HT-29 (cell line): ENCODE measurements at regions not wholly inside any gene's neighbourhood (a gene's known extent, or its start where the extent isn't known, plus 50 kb on each side); places are given as distances from the start of the nearest gene placed in this dataset.
A peak's percentile ranks its signal among the peaks of the same experiment; 100 is the strongest.

Source experiments
- DNase-seq: peaks from one replicate; pipeline ENCODE4 v3.0.0-alpha.2; 2015; ENCODE audit warnings: low spot score

DNA sequence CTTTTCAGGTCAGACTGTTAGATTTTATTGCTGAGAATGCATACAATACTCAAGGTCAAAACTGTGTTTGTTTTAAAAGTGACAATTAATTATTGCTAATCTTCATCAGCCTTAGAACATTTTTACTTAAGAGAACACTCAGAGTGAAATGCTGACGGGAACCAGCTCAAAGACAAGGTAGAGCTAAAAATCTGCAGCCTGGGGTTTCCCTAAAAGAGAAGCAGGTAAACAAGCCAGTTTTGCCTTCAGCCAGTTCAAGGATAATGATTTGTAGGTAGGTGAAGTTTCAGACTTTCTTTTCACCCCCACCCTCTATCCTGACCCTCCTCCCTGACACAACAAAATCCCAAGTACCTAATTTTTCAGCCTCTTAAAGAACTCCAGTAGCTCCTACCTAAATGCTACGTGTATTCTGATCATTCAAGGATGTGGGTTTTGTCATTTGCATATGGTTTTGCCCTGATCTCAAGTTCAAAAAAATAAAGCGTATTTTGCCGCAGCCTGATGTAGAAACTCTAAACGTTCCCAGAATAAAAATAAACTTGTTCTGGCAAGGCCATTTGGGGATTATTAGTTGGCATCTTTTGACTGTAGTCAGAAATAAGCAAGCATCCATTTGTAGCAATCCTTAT, 407.2 kb downstream of the EFNA5 start:
- no peak for DNase-seq

DNA sequence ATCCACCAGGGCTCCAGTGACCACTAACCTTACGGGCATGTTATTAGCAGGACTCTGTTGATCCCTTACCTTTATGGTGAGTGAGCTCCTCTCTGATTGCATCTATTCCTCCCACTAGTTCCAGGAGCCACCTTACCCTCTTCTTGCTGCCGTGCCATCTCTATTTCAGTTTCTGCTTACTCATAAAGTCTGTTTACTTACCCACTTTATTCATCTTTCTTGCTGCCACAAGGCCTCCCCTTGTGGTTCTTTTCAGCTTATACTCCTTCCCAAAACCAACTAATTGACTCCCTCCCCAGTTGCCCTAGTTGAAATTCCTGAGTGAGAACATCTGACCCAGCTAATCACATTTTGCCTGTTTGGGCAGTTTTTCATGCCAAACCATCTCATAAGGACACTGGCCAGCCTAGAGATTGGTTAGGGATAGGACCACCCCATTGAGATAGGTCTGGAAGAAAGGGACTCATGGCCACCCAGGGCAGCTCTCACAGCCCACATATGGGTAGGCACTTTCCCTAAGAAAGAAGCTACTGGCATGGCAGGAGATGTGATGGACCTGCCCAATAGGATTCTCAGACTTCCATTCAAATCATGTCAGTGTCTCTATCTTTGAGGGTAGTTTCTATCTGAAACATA, 412.7 kb downstream of the EFNA5 start:
- no peak for DNase-seq

DNA sequence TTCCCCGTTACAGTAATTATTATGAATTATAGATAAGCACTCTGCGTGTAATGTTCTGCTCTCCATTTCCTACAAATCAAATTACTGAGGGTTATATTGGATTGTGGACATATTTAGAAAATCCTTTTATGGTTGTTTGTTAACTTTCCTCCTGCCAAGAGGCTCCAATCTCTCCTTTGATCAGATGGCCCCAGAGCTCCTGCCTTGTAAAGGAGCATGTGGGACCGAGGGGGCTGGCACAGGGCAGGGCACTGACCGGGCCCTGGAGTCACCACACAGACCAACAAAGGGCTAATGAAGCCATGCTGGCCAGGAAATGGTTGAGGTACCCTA, 415.9 kb downstream of the EFNA5 start:
- DNase-seq: no peak

DNA sequence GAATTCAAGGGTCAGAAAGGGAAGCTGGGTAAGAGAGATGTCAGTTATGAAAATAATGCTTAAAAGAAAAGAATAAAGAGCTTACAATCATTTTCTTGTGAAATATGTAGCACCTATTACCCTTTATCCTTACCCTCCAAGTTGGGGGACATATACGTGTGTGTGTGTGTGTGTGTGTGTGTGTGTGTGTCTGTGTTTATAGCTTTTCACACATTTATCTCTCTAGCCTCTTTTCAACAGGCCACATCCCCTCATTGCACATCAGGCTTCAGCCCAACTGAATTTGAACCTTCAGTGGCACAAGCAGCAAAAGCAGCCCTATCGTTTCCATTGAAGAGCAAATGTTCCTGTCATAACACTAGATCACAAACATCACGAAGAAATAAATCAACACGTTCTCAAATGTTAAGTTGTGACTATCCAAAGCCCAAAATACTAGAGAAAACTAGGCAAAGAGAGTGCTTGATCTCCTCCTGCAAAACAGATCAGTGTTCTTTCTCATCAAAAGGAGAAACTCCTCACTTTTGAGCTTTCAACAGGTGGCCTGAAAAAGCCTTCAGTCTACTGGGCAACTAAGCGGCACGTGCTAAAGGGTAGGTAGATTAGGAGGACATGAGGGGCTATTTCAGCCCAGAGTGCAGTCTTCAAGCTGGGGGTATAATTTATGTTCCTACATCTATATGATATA, 416.4 kb downstream of the EFNA5 start:
- no peak for DNase-seq

DNA sequence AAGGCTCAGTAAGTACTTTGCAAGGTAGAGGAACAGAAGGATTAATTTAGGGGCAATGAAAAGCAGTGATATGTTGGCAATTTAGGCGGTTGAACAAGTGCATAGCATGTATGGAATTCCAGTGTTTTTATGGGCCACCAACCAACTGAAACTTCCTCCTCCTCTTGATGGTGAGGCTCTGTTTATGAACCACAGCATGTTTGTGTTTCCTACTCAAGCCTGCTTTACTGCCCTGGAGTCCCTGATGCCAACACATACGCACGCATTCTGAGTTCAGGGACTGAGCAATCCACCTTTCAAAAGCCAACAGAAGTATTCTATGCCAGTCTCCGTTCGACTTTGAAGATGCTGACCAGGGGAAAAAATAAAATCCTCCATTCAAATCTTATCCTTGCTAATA, 417.5 kb downstream of the EFNA5 start:
- no peak for DNase-seq

DNA sequence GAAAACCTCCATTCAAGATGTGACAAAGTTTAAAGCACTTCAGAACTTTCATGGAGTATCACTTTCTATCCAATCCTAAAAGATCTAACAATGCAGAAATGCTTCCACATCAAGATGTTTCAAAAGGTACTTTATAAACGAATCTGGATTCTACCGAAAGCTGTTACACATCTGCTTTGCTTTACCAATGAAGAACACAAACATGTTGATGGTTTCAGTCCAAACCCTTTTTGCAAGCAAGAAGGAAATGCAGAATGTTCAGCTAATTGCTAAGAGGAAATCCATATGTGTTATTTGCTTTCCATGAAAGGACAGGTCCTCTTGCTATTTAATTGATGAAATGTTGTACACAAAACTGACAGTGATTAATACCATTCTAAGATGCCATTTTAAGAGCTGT, 419.6 kb downstream of the EFNA5 start:
- DNase-seq: no peak

DNA sequence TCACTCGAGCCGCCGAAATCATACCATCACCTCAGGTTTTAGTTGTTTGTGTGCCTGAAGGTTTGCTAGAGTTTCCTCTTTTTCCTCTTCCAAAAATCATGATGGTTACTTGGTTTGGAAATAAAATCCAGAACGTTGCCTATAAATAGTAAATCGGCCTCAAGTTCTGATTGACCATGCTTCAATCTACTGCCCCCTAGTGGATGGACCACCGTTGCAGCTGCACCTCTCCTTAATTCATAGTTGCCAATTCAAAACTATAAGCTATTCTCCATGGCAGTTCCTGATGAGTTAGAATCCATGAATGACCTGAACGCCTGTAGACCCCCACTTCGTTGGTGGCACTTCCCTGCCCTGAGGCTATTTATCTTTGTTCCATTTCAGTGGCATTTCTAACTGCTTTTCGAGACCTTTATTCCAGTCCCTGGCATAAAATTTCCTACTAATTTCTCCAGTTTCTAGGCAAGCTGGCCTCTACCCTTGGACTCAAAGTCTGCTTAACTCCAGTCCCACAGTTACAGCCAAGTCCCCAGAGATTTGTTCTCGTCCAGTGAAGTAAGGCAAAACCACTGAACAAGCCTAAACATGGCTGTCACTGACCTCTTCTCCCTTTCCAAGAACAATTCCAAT, 422.6 kb downstream of the EFNA5 start:
- peak; percentile 81 for DNase-seq

DNA sequence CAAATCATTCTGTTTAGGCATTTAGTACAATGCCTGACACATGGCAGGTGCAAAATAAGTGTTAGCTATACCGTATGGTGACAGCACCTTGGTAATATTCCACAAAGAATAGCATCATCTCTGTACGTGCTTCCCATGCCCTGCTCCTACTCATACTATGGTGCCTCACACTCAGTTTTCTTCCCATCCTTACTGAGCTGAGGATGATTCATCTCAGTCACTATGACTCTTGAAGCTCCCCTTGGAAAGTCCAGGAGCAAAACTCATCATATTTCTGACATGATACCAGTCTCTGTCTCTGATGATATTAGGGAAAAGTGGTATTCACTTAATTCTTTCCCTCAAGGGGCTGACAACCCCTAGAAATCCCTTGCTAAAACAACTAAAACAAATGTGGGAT, 423.3 kb downstream of the EFNA5 start:
- DNase-seq: no peak

DNA sequence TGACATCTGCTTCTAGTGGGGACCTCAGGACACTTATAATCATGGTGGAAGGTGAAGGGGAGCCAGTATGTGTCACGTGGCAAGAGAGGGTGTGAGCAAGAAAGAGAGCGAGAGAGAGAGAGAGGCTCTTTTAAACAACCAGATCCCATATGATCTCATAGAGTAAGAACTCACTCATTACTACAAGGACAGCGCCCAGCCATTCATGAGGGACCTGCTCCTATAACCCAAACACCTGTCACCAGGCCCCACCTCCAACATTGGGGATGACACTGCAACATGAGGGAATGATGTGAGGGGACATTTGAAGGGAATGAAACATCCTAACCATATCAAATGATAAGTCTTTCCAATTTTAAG, 427.5 kb downstream of the EFNA5 start:
- no peak for DNase-seq

DNA sequence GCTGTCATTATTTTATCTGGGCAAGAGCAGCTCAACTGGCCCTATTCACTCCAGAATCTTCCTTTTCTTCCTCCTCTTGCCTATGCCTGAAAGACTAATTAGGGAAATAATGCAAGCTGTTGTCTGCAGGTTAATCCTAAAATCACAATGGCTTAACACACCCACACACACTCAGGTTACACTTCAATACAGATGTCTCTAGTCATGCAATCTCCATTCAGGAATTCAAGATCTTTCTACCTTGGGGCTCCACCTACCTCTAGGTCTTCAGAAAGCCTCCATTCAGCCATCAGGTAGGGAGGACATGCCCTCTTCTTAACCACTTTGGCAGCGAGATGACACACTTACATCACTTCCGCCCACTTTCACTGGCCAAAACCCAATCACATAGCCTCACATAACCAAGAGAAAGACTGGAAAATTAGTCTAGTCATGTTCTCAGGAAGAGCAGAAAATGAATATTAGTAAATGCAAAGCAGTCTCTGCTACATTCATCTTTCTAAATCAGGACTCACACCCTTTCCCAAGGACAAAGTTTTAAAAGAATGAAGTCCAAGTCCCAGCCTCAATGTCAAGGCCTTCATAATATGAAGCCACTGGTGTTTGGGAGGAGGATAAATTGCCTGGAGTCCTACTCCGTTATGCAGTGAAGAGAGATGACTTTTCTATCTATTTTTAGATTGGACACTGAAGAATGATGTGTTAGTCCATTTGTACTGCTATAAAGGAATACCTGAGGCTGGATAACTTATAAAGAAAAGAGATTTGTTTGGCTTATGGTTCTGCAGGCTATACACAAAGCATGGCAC, 428.1 kb downstream of the EFNA5 start:
- no peak for DNase-seq

DNA sequence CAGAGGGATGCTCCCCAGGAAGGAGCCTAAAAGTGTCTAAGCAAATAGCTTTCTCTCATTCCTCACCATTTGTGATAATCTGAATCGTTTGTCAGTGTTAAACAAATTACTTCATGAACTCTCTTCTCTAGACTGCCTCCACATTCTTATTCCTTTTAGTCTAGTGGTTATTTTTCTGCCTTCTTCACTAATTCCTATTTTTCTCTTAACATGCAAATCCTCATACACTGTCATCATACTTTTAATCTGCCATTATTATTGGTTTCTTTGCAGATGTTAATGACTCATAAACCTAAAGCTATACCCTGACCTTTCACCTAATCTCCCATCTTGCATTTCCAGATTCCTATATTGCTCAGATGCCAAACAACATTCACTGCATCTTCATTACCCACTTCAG, 428.9 kb downstream of the EFNA5 start:
- DNase-seq: no peak

DNA sequence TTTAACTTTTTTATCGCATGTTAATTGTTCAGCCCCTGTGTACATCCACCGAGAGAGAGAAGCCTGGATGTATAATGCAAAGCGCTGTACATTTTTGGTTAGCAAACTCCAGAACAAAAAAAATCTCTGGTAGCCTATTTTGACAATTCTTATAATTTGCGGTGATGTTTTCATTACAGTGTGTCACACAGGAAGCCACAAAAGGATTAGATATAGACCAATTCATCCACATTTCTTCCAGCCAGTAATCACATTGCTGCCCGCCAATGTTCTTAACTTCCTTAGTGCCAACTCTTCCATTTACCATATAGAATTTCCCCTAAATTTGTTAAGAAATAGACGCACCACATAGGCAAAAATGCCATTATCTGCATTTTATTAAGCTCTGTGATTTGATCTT, 435.6 kb downstream of the EFNA5 start:
- DNase-seq: no peak

DNA sequence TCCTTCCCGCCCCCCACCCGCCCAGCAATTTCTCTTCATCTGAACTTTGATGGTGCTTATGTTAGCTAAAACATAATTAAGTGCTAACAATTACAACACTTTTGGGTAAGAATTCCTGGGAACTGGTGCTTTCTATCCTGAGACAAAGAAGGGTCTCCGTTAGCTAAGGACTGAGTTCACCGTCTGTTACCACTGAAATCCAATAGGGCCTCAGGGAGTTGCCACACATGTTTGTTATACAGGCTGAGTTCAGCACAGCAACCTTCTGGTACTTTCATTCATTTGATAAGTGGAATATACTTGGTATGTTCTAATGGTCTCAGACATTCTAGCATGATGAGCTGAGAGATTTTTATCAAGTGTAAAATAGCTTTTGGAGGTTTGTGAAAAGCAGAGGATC, 437.9 kb downstream of the EFNA5 start:
- DNase-seq: no peak

DNA sequence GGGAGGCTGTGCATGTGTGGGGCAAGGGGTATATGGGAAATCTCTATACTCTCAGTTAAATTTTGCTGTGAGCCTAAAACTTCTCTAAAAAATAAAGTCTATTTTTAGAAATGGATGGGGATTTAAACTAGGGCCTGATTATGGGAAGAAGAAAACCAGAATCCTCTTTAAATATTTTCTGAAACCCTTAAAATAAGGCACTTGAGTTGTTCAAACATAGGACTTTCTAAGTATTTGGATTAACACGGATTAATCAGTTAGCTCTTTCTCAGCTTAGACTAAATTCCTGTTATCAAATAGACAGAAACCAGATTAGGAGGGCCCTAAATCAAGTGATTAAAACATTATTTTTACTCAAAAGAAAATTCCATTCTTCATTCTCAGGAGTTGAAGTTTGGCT, 438.4 kb downstream of the EFNA5 start:
- DNase-seq: no peak

DNA sequence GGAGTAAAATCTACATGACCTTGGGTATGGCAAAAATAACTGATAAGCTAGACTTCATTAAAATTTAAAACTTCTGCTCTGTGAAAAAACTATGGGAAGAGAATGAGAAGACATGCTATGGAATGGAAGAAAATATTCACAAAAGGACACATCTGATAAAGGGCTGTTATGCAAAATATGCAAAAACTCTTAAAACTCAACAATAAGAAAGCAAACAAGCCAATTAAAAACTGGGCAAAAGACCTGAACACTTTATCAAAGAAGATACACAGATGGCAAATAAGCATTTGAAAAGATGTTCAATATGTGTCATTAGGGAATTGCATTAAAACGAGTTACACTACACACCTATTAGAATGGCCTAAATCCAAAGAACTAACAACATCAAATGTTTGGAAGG, 439.5 kb downstream of the EFNA5 start:
- no peak for DNase-seq

DNA sequence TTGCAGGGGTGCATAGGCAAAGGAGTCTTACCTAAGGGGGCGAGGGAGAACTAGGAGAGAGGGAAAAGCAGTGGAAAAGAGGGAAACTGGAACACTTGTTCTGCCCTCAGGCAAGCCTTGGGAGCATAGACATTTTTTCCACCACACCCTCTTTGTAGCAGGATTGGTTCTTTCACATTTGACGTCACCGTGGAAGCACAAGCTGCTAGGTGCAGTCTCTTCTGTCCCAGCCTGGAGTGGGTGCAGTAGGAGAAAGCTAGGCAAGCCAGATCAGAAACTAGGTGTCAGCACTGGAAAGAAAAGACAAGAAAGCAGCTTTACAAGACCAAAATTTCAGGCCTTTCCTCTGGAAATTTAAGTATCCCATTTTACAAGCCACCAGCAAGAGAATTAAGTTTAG, 440.4 kb downstream of the EFNA5 start:
- no peak for DNase-seq

DNA sequence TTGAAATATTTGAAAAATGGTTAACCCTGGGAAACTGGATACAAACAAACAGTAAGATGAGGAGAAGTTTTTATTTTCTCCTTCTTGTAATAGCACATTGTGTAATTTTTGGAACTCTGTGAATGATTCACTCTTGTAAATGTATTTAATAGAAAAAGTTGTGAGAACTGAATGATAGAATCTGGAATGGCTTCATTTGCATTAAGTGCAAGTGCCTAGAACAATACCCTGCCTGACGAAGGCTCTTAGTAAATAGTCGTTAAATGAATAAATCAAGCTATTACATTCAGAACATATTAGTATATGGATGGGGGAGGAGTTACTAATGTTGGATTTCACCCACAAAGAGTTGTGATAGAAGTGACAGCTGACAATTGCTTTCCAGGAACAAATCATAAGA, 442.5 kb downstream of the EFNA5 start:
- DNase-seq: no peak

DNA sequence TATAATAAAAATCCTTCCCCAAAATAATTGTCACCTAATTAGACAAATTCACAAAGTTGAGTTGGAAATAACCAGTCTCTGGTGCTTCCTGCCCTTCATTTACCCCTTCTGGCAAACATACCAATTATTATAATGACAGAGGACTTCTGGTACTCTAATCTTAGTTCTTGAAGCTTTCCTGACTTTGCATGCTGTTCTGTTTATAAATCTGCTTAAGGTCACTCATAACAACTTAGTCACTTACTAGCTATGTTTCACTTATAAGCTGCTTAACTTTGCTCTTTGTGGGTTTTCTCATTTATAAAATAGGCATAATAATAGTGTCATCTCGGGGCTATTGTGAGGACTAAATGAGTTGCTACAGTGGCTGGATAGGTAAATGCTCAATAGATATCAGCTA, 446.5 kb downstream of the EFNA5 start:
- DNase-seq: no peak

DNA sequence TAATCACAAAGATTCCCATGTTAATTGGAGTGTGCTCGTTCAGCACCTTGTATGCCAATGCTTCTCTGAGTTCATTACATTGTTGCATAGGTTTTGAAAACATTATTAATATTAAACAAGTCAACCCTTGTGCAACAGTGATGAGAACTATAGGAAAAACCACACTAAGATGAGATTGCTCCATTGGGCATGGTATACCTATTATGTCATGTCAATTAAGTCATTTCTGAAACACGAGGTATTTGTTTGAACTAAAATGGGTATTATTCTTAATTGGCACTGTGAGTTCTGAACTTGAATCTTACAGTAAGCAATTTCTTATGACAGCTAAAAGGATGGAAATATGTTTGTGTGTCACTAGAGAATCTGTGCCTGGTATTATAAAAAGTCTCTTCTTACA, 447.7 kb downstream of the EFNA5 start:
- DNase-seq: no peak

DNA sequence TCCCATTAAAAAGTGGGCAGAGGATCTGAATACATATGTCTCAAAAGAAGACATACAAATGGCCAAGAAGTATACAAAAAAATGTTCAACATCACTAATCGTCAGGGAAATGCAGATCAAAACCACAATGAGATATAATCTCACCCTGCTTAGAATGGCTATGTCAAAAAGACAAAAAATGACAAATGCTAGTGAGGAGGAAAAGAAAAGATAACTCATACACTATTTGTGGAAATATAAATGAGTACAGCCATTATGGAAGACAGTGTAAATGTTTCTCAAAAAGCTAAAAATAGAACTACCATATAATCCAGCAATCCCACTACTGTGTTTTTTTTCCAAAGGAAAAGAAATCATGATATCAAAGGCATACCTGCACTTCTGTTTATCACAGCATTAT, 450.7 kb downstream of the EFNA5 start:
- DNase-seq: no peak

DNA sequence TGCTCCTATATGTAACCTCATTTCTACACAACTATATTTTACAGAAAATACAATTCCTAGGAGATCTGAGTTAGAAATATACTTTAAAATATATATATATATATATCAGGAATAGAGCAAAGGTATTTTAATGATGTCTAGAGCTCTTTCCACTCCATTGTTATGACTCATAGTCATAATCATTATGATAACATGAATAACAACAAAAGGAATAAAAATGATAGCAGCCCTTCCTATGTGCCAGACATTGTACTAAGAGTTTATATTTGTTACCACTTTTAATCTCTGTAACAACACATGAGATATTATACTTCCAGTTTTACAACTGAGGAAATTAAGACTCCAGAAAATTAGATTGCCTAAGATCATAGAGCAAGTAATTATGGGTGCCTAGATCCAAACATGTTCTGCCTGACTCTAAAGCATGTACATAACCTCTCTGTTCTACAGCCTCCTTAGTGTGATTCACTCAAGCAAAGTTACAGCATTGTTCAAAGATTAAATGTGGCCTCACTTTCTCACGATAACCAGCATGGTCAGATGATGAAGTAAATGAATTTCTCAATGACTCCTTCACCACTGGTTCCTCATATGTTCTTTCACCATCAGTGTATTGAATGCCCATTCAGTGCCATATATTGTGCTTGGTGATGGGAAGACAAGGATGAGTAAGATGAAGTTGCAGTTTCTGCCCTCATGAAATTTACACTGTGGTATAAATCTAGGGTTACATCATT, 452.1 kb downstream of the EFNA5 start:
- no peak for DNase-seq

DNA sequence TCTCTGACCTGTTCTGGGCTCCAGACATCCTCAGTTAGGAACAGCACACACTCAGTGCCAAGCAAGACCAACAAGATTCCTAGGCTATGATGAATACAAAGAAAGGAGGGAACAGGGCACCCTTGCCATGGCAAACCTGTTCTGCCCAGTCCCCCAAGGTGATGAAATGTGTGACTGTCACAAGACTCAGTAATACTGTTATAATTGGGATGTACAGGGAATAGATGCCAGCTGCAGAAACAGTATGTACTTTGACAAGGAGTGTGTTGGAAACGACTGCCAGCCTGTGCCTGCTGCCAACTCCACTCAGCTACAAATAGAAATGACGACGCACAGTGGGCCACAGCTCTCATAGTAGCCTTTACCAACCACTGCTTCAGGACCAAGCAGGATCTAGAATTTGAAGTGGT, 453.0 kb downstream of the EFNA5 start:
- peak; percentile 64 for DNase-seq
